GM23338 (cell line): ENCODE measurements at regions not wholly inside any gene's neighbourhood (a gene's known extent, or its start where the extent isn't known, plus 50 kb on each side); places are given as distances from the start of the nearest gene placed in this dataset.

Experiments
- CREB1 ChIP-seq: fragments of 250-450 bp; sonication (Bioruptor Pico); IDR thresholded peaks from 2 replicates; pipeline ENCODE4 v1.5.0; 2020; ENCODE audit warnings: low read depth, mild to moderate bottlenecking, moderate library complexity
- EZH2 ChIP-seq: fragments of 200-600 bp; sonication (generic); IDR thresholded peaks from one replicate; pipeline ENCODE4 v1.8.0; 2017; ENCODE audit warnings: antibody characterized with exemption, mild to moderate bottlenecking, low read depth; ENCODE audit not compliant: unreplicated experiment
- EZH2phosphoT487 ChIP-seq: fragments of 200-600 bp; sonication (generic); IDR thresholded peaks from one replicate; pipeline ENCODE4 v1.8.1; 2018; ENCODE audit warnings: antibody characterized with exemption; ENCODE audit not compliant: unreplicated experiment
- JUNB ChIP-seq: IDR thresholded peaks from one replicate; pipeline ENCODE4 v1.6.1; 2016; ENCODE audit warnings: antibody characterized with exemption; ENCODE audit not compliant: unreplicated experiment
- NANOG ChIP-seq: IDR thresholded peaks from 2 replicates; pipeline ENCODE4 v1.6.1; 2016; ENCODE audit warnings: antibody characterized with exemption, borderline replicate concordance
- STAT1 ChIP-seq: IDR thresholded peaks from one replicate; pipeline ENCODE4 v1.6.1; 2016; ENCODE audit warnings: antibody characterized with exemption; ENCODE audit not compliant: unreplicated experiment
- ZNF114 ChIP-seq: fragments of 250-450 bp; sonication (Bioruptor Pico); IDR thresholded peaks from 2 replicates; pipeline ENCODE4 v1.5.0; 2020; ENCODE audit warnings: mild to moderate bottlenecking, moderate library complexity
- ZNF331 ChIP-seq: fragments of 250-450 bp; sonication (Bioruptor Pico); IDR thresholded peaks from 2 replicates; pipeline ENCODE4 v1.5.0; 2020; ENCODE audit warnings: low read depth, mild to moderate bottlenecking, moderate library complexity
- TF ChIP-seq, protein P1 (sequence below): fragments of 250-450 bp; sonication (Bioruptor Pico); IDR thresholded peaks from 2 replicates; pipeline ENCODE4 v1.5.0; 2020; ENCODE audit warnings: mild to moderate bottlenecking, moderate library complexity
- TF ChIP-seq, protein P2 (sequence below): IDR thresholded peaks from one replicate; pipeline ENCODE4 v1.6.1; 2018; ENCODE audit warnings: antibody characterized with exemption; ENCODE audit not compliant: unreplicated experiment
- TF ChIP-seq, protein P3 (sequence below): IDR thresholded peaks from 2 replicates; pipeline ENCODE4 v1.6.1; 2016; ENCODE audit warnings: antibody characterized with exemption

DNA sequence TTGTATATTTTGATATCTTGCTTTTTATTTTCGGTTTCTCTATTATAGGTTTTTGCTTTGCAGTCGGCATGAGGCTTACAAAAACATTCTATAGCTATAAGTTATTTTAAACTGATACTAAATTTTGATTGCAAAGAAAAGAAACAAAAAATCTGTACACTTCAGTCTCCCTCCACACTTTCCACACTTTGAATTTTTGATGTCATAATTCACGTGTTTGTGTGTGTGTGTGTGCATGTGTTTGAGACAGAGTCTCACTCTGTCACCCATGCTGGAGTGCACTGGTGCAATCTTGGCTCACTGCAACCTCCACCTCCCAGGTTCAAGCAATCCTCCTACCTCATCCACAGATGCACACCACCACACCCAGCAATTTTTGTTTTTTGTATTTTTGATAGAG, 124.9 kb downstream of the MRPS30 start (continued):
- TF ChIP-seq, protein P1, sequence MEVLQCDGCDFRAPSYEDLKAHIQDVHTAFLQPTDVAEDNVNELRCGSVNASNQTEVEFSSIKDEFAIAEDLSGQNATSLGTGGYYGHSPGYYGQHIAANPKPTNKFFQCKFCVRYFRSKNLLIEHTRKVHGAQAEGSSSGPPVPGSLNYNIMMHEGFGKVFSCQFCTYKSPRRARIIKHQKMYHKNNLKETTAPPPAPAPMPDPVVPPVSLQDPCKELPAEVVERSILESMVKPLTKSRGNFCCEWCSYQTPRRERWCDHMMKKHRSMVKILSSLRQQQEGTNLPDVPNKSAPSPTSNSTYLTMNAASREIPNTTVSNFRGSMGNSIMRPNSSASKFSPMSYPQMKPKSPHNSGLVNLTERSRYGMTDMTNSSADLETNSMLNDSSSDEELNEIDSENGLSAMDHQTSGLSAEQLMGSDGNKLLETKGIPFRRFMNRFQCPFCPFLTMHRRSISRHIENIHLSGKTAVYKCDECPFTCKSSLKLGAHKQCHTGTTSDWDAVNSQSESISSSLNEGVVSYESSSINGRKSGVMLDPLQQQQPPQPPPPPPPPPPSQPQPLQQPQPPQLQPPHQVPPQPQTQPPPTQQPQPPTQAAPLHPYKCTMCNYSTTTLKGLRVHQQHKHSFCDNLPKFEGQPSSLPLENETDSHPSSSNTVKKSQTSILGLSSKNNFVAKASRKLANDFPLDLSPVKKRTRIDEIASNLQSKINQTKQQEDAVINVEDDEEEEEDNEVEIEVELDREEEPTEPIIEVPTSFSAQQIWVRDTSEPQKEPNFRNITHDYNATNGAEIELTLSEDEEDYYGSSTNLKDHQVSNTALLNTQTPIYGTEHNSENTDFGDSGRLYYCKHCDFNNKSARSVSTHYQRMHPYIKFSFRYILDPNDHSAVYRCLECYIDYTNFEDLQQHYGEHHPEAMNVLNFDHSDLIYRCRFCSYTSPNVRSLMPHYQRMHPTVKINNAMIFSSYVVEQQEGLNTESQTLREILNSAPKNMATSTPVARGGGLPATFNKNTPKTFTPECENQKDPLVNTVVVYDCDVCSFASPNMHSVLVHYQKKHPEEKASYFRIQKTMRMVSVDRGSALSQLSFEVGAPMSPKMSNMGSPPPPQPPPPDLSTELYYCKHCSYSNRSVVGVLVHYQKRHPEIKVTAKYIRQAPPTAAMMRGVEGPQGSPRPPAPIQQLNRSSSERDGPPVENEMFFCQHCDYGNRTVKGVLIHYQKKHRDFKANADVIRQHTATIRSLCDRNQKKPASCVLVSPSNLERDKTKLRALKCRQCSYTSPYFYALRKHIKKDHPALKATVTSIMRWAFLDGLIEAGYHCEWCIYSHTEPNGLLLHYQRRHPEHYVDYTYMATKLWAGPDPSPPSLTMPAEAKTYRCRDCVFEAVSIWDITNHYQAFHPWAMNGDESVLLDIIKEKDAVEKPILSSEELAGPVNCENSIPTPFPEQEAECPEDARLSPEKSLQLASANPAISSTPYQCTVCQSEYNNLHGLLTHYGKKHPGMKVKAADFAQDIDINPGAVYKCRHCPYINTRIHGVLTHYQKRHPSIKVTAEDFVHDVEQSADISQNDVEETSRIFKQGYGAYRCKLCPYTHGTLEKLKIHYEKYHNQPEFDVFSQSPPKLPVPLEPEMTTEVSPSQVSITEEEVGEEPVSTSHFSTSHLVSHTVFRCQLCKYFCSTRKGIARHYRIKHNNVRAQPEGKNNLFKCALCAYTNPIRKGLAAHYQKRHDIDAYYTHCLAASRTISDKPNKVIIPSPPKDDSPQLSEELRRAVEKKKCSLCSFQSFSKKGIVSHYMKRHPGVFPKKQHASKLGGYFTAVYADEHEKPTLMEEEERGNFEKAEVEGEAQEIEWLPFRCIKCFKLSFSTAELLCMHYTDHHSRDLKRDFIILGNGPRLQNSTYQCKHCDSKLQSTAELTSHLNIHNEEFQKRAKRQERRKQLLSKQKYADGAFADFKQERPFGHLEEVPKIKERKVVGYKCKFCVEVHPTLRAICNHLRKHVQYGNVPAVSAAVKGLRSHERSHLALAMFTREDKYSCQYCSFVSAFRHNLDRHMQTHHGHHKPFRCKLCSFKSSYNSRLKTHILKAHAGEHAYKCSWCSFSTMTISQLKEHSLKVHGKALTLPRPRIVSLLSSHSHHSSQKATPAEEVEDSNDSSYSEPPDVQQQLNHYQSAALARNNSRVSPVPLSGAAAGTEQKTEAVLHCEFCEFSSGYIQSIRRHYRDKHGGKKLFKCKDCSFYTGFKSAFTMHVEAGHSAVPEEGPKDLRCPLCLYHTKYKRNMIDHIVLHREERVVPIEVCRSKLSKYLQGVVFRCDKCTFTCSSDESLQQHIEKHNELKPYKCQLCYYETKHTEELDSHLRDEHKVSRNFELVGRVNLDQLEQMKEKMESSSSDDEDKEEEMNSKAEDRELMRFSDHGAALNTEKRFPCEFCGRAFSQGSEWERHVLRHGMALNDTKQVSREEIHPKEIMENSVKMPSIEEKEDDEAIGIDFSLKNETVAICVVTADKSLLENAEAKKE (CRISPR knock-in tag), result no peak
- TF ChIP-seq, protein P2, sequence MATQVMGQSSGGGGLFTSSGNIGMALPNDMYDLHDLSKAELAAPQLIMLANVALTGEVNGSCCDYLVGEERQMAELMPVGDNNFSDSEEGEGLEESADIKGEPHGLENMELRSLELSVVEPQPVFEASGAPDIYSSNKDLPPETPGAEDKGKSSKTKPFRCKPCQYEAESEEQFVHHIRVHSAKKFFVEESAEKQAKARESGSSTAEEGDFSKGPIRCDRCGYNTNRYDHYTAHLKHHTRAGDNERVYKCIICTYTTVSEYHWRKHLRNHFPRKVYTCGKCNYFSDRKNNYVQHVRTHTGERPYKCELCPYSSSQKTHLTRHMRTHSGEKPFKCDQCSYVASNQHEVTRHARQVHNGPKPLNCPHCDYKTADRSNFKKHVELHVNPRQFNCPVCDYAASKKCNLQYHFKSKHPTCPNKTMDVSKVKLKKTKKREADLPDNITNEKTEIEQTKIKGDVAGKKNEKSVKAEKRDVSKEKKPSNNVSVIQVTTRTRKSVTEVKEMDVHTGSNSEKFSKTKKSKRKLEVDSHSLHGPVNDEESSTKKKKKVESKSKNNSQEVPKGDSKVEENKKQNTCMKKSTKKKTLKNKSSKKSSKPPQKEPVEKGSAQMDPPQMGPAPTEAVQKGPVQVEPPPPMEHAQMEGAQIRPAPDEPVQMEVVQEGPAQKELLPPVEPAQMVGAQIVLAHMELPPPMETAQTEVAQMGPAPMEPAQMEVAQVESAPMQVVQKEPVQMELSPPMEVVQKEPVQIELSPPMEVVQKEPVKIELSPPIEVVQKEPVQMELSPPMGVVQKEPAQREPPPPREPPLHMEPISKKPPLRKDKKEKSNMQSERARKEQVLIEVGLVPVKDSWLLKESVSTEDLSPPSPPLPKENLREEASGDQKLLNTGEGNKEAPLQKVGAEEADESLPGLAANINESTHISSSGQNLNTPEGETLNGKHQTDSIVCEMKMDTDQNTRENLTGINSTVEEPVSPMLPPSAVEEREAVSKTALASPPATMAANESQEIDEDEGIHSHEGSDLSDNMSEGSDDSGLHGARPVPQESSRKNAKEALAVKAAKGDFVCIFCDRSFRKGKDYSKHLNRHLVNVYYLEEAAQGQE, result no peak
- no peak for TF ChIP-seq EZH2phosphoT487
- TF ChIP-seq, protein P3, sequence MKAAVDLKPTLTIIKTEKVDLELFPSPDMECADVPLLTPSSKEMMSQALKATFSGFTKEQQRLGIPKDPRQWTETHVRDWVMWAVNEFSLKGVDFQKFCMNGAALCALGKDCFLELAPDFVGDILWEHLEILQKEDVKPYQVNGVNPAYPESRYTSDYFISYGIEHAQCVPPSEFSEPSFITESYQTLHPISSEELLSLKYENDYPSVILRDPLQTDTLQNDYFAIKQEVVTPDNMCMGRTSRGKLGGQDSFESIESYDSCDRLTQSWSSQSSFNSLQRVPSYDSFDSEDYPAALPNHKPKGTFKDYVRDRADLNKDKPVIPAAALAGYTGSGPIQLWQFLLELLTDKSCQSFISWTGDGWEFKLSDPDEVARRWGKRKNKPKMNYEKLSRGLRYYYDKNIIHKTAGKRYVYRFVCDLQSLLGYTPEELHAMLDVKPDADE, result no peak
- TF ChIP-seq ZNF331 (CRISPR knock-in tag), result no peak
- no peak for TF ChIP-seq STAT1
- no peak for TF ChIP-seq JUNB
- no peak for TF ChIP-seq EZH2
- TF ChIP-seq ZNF114, result no peak
- TF ChIP-seq CREB1 (CRISPR knock-in tag), result no peak
- no peak for TF ChIP-seq NANOG
